Activated CD4-positive, alpha-beta T cell treated with anti-CD3 and anti-CD28 coated beads for 4 hours (primary cell): ENCODE measurements at regions not wholly inside any gene's neighbourhood (a gene's known extent, or its start where the extent isn't known, plus 50 kb on each side); places are given as distances from the start of the nearest gene placed in this dataset.

Experiments used
- DNase-seq, 2 donors: peaks; one replicate each; pipeline ENCODE4 v3.0.0-alpha.2; 2020

GRCh38 chr13:84399320-84400085, 517.2 kb upstream of the SLITRK1 start:
- DNase-seq, result no peak

- no peak for DNase-seq
Measured at GRCh38 chr13:84393981-84394625, 511.8 kb upstream of the SLITRK1 start.

GRCh38 chr13:84380866-84381265, 498.6 kb upstream of the SLITRK1 start:
- DNase-seq, result no peak

DNA sequence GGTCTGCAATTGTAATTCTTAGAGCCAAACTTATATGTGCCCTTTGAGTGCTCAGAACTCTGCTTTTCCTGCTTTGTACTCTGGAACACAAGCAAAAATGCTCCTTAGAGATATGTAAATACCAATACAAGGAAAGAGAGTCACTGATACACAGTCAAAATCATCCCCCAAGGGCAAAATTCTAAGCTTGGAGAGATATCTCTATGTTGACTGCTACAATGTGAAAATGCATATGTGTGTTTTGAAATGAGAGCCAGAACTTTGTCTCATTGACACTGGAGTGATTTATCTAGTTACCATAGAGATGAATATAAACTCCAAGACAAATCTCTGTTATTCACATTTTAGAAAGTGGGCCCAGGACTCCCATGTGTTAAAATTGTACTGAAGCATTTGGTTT, 494.8 kb upstream of the SLITRK1 start:
- no peak for DNase-seq

DNA sequence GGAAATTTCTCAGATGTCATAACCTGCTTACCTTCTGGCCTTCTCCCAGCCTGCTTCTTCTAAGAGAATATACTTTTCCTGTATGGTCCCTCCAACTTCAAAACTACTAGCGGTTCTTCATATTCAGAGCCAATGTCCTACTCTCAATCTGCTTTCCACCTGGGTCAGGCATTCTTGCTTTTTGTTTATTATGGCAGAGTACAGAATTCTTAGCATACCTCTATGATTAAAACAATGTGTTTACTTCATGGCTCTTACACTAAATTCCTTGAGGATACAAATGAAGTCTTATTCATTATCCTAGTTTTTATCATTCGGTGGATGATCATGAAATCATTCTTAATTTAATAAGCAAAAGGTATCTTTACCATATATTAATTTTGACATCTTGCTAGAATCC, 484.2 kb upstream of the SLITRK1 start:
- no peak for DNase-seq

GRCh38 chr13:84362777-84363176, 480.5 kb upstream of the SLITRK1 start:
- DNase-seq, result no peak

DNA sequence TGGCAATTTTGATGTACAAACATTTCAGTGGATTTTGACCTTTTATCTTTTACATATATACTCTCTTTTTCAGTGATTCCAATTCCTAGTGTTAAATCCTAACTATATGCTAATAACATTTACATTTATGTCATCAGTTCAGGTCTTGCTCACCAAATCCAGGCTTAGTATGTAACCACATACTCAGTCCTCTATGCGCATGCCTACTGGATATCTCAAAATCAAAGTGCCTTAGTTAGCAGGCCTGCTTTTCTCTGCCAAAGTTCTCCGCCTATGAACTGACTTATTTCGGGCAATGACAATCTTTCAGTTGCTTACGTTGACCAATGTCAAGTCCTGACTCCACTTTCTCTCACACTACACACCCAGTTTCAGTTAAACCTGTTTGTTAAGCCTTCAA, 478.5 kb upstream of the SLITRK1 start:
- no peak for DNase-seq

DNA sequence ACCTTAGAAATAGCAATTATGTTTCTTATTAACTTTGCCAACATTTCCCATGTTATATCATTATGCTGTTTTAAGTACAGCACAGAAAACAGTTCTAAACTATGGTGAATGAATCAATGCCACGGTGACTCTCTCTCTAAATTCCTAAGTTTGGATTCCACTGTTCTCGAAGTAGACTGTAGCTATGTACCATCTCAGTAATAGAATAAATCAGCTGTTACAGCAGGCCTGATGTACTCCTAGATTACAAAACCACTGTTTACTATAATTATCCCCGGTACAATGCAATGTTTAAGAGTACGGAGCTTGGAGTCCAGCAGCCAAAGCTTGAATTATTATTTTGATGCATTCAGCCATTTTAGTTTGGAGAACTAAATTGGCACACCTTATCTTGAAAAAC, 476.3 kb upstream of the SLITRK1 start:
- no peak for DNase-seq

DNA sequence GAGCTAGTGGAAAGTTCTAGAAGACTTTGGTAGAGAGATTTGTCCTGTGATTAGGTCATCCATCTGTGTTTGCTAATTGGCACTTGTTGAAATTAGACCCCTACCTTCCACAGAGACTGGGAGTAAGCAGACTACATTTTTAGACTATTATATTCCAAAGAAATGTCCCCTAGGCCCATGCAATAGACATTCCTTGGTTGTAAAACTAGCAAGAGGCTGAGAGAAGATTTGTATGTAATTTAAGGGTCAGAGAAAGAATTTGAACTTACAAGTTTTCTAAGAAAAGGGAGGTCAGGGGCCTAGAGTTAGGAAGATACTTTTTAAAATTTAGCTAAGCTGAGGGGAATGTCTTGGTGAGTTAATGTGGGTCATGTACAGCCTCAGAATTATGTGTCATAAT, 470.7 kb upstream of the SLITRK1 start:
- DNase-seq, result no peak

- no peak for DNase-seq
Measured at GRCh38 chr13:84339456-84339855, 457.2 kb upstream of the SLITRK1 start.

DNA sequence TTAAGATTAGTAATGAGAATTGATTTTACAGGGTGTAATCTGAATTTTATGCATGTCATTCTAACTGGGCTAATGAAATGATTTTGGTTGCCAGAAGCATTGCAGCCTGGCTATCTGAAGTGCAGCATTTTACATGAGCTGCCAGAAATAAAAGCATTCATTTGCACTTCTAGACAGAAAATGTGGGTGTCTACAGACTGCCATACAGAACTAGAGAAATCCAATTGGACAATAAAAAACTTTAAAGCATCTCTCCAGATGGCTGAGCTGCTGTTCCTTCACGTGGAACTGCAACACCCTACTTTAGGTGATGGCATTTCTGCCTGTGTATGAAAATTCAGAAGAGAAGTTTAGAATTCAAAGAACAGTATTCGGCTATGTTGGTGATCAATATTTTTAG, 450.1 kb upstream of the SLITRK1 start:
- no peak for DNase-seq

DNA sequence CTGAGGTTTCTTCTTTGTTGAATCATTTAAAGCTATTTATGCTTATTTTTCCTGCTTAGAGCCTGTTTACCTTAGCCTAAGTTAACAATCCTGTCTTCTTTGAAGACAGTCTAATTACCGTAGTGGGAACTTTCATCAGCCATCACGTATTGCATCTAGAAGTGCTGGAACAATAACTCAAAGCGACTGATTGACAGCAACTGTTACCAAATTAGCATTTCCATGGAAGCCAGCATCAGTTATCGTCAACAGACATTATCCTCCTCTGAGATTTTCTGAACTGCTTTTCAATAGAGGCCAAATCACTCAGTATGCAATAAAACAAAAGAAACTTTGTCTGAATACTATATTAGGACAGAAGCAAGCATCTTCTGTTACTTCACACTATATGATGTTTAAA, 433.3 kb upstream of the SLITRK1 start:
- DNase-seq, result no peak

DNA sequence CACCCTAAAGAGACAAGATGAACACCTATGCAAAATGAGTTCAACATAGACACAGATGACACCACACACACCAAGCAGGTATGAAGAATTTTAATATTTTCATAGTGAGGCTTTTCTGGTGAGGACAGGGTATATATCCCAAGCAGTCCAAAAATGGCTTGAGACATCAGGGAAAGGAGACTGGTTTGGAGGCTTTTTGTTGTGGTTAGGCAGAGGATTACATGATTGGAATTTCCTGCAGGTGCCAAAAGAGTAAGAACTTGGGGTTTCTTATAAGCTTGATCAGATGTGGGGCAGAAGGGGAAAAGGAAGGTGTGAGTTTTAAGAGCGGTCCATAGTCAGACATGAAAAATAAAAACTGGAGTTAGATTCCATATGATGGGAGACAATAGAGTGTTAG, 420.8 kb upstream of the SLITRK1 start:
- no peak for DNase-seq

- no peak for DNase-seq
Measured at GRCh38 chr13:84297251-84297650, 415.0 kb upstream of the SLITRK1 start.

DNA sequence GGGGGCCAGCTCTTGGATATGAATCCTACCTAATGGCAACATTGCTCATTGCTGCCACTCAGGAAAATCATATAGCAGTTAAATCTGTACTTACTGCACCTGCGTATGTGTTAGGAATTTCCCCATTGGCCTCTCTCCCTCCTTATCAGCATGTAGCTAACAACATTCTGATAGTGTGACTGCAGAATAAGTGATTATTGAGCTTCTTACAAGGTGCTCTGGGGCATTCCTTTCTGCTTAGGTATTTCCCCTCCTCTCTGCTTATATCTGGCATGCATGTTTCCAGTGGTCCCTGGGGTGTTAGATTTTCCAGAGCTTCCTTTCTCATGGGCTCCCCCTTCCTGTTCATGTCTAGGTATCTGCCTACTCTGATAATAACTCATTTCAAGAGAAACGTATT, 414.1 kb upstream of the SLITRK1 start:
- no peak for DNase-seq

DNA sequence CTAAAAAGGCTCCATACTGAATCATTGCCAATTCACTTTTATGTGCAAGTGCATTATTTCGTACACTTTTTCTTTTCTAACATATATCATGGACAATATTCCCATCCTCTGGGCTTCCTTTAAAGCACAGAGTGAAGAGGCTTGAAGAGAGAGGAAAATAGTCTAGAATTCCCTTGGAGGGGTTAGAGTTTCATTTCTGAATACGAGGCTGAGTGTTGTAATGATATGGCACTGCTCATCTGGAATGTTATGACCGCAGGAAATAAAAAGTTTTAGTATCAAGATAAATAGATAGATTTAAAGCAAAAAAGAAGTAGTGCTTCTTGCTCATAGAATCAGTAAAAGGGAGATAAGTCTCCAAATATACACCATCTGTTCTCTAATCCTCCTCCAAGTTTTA, 412.3 kb upstream of the SLITRK1 start:
- DNase-seq, result no peak

DNA sequence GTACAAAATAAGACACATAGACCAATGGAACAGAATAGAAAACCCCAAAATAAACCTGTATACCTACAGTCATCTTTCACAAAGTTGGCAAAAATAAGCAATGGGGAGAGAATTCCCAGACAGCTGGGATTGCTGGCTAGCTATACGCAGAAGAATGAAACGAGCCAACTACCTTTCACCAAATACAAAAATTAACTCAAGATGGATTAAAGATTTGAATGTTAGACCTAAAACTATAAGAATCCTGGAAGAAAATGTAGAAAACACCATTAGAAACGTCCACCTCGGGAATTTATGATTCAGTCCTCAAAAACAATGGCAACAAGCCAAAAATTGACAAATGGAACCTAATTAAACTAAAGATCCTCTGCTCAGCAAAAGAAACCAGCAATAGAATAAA, 408.1 kb upstream of the SLITRK1 start:
- DNase-seq, result no peak

- DNase-seq, result no peak
Measured at GRCh38 chr13:84279166-84279565, 396.9 kb upstream of the SLITRK1 start.

GRCh38 chr13:84272877-84273562, 390.7 kb upstream of the SLITRK1 start:
- DNase-seq, result no peak

DNA sequence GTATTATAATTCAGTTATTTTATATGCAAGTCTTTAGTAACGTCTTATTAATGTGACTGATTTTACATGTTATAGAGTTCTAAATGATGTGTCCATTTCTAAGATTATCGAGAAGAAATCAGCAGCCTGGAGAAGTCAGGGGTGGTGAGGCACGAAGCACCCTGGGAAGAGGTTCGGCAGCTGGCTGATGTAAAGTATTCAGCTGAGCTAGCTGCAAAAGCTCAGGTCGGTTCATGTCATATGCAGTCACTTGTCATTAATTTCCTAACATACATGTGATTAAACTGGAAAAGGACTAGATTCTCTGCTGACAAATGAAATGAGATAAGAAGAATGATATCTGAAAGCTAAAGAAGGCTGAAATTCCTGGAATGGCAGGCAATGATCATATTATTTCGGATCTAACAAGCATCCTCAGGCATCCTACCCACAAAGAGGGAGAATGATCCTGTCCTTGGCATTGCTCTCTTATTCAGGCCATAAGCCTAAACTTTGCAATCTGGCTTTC, 383.0 kb upstream of the SLITRK1 start:
- DNase-seq, result no peak

DNA sequence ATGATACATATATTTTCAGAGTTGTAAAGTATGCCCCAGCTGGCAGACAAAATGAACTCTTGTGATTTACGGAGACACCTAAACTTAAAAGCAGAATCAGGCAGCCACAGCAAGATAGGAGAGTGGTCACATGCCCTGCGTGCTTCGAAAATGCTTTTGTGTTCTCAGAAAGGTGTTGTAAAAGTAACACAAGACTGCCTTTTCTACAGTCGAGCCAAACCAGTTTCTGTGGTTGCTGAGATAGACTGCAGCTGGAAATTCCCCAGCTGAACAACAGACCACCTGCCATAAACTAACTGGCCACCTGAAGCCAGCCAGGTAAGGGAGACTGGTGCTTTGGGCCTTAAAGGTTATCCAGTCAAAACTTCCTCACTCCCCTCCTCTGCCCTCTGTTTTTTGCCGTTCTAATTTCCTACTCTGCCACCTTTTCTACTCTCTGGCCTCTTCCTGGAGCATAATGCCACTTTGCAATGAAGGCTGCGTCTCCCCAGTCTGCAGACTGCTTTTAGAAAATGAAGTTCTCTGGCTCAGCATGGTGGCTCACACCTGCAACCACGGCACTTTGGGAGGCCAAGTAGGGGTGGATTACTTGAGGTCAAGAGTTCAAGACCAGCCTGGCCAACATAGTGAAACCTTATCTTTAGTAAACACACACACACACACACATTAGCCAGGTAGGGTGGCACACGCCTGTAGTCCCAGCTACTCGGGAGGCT, 381.2 kb upstream of the SLITRK1 start:
- no peak for DNase-seq

DNA sequence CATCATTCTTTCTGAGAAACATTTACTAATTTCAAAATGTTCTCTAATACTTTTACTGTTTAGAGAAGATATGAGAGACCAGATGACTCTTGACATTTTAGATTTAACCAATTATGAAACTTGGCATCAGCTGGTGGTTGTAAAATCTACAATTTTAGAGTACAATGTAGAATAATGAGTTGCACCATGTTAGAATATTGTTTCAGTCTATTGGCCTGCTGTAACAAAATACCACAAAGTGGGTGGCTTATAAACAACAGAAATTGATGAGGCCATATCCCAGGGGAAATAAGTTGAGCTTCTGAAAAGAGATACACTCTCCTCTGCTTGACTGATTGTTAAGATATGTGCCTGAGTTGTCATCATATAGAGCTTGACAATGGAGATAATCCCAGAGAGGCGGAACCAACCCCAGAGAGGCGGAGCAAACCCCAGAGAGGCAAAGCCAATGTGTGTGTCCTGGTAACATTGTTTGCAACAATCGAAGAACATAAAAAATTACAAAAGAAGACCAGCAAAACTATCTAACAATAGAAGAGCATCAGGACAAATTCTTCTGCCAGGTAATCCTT, 373.0 kb upstream of the SLITRK1 start:
- DNase-seq, result no peak

DNA sequence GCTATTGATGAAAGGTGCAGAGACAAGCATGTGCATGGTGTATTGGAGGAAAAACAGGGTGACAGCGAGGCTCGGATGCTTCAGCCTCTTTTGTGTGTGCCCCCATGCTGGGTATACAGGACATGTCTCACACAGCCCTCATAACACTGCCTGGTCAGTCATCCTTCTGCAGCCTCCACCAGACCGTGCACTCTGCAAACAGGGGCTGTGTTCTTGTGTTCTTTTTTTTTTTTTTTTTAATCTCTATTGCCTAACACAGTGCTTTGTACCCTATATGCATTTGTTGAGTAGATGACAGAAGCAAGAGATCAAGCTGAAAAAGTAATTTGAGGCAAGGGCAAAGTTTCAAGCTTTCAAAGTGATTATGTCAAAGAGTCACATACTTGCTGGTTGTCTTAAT, 367.2 kb upstream of the SLITRK1 start:
- no peak for DNase-seq
